ENCODE measurements at regions not wholly inside any gene's neighbourhood (a gene's known extent, or its start where the extent isn't known, plus 50 kb on each side); places are given as distances from the start of the nearest gene placed in this dataset.
A peak's percentile ranks its signal among the peaks of the same experiment; 100 is the strongest.
"Not testable (repeated sequence)": the region's sequence is repeated elsewhere in the genome, so short reads cannot be mapped to it uniquely, and the experiment has no call there.

GRCh38 chr11:88061111-88061510 lies 114.1 kb downstream of the RAB38 start:
- DNase-seq: no peak

- DNase-seq: no peak
Observed at GRCh38 chr11:88059326-88059725, 115.9 kb downstream of the RAB38 start.

- no peak for DNase-seq
Observed at GRCh38 chr11:88051396-88051795, 123.8 kb downstream of the RAB38 start.

GRCh38 chr11:88050247-88050646 lies 125.0 kb downstream of the RAB38 start:
- DNase-seq: no peak

- not testable (repeated sequence) for DNase-seq
Observed at GRCh38 chr11:88045288-88045687, 130.0 kb downstream of the RAB38 start.

GRCh38 chr11:88044658-88045057 lies 130.6 kb downstream of the RAB38 start:
- DNase-seq: not testable (repeated sequence)

GRCh38 chr11:88043149-88043548 lies 132.1 kb downstream of the RAB38 start:
- DNase-seq: no peak

GRCh38 chr11:88042647-88043046 lies 132.6 kb downstream of the RAB38 start:
- no peak for DNase-seq

GRCh38 chr11:88042238-88042637 lies 133.0 kb downstream of the RAB38 start:
- DNase-seq: no peak

- no peak for DNase-seq
Observed at GRCh38 chr11:88041679-88042078, 133.6 kb downstream of the RAB38 start.

GRCh38 chr11:88040148-88040496 lies 135.1 kb downstream of the RAB38 start:
- DNase-seq: no peak

- no peak for DNase-seq
Observed at GRCh38 chr11:88039476-88040147, 135.6 kb downstream of the RAB38 start.

- DNase-seq: no peak
Observed at GRCh38 chr11:88038063-88038462, 137.2 kb downstream of the RAB38 start.

GRCh38 chr11:88036701-88037100 lies 138.5 kb downstream of the RAB38 start:
- no peak for DNase-seq

- no peak for DNase-seq
Observed at GRCh38 chr11:88035271-88035670, 140.0 kb downstream of the RAB38 start.

- peak; percentile 5 to 38 (median 22) for DNase-seq
Observed at GRCh38 chr11:88017666-88018065, 157.6 kb downstream of the RAB38 start.

- DNase-seq: peak; percentile 81 to 88 (median 84)
Observed at GRCh38 chr11:88016392-88017170, 158.7 kb downstream of the RAB38 start.

- no peak for DNase-seq
Observed at GRCh38 chr11:88015170-88015569, 160.1 kb downstream of the RAB38 start.

- no peak for DNase-seq
Observed at GRCh38 chr11:88013508-88014065, 161.7 kb downstream of the RAB38 start.

- no peak for DNase-seq
Observed at GRCh38 chr11:88012456-88012855, 162.8 kb downstream of the RAB38 start.

GRCh38 chr11:87976009-87976408 lies 199.2 kb downstream of the RAB38 start:
- DNase-seq: no peak

- no peak for DNase-seq
Observed at GRCh38 chr11:87974797-87975196, 200.4 kb downstream of the RAB38 start.

GRCh38 chr11:87972133-87972532 lies 203.1 kb downstream of the RAB38 start:
- DNase-seq: no peak

- DNase-seq: no peak
Observed at GRCh38 chr11:87971354-87971753, 203.9 kb downstream of the RAB38 start.
